HL-60 (cell line): ENCODE measurements at regions not wholly inside any gene's neighbourhood (a gene's known extent, or its start where the extent isn't known, plus 50 kb on each side); places are given as distances from the start of the nearest gene placed in this dataset.

Experiments used
- CTCF ChIP-seq: IDR thresholded peaks from one replicate; pipeline ENCODE4 v1.5.1; 2011; ENCODE audit warnings: low read length, control low read depth, inconsistent platforms; ENCODE audit not compliant: insufficient read depth
- POLR2AphosphoS5 ChIP-seq: IDR thresholded peaks from 2 replicates; pipeline ENCODE4 v1.6.1; 2012; ENCODE audit warnings: low read depth

- TF ChIP-seq POLR2AphosphoS5 (no peak), CTCF (no peak)
These were observed 130.1 kb upstream of the TLR4 start for GRCh38 chr9:117574099-117574498.
